SK-N-SH (cell line): ENCODE measurements at regions not wholly inside any gene's neighbourhood (a gene's known extent, or its start where the extent isn't known, plus 50 kb on each side); places are given as distances from the start of the nearest gene placed in this dataset.

ENCODE experiments used
- CTCF ChIA-PET: fragments of 300-600, 350-600 bp; formaldehyde crosslinking; extraction: SDS; loops from one replicate; lab custom pipeline; 2021; lab: Yijun Ruan, JAX
- POLR2A ChIA-PET: fragments of 350-600 bp; sonication (Branson Sonifier 250); formaldehyde crosslinking; extraction: SDS; loops from one replicate; lab custom pipeline; 2020; ENCODE audit warnings: antibody characterized with exemption, inconsistent platforms; lab: Yijun Ruan, JAX
- DNase-seq: peaks from one replicate; pipeline ENCODE4 v3.0.0; 2012
- H2AFZ ChIP-seq: fragments of 200-600 bp; sonication (generic); 2 replicates; pipeline ENCODE4 v1.8.1; 2016; ENCODE audit warnings: antibody characterized with exemption, mild to moderate bottlenecking, low read depth
- H3F3A ChIP-seq: fragments of 200-600 bp; sonication (generic); replicated peaks from 2 replicates; pipeline ENCODE3; 2016; ENCODE audit warnings: antibody characterized with exemption, mild to moderate bottlenecking; ENCODE audit not compliant: insufficient read depth
- H3K27ac ChIP-seq, 2 experiments: fragments of 200-500 bp in 1 of 2; fragments of 200-600 bp in 1 of 2; sonication (Bioruptor generic) in 1 of 2; sonication (generic), shearing (Covaris generic) in 1 of 2; 2 replicates each; pipeline versions ENCODE4 v1.5.1 to v1.6.1; 2014 to 2016; ENCODE audit warnings: low read depth in 2 of 2, inconsistent platforms in 1 of 2, low read length in 1 of 2, mild to moderate bottlenecking in 1 of 2, mixed read lengths in 1 of 2
- H3K27me3 ChIP-seq: fragments of 200-600 bp; sonication (generic), shearing (Covaris generic); 2 replicates; pipeline ENCODE4 v1.6.1; 2016; ENCODE audit warnings: mixed run types; ENCODE audit not compliant: insufficient read depth
- H3K36me3 ChIP-seq, 2 experiments: fragments of 200-500 bp in 1 of 2; fragments of 200-600 bp in 1 of 2; sonication (Bioruptor generic) in 1 of 2; sonication (generic) in 1 of 2; replicated peaks in 1 of 2; 2 replicates each; pipeline versions ENCODE3 to v1.5.1; 2014 to 2016; ENCODE audit warnings: low read length in 1 of 2, mild to moderate bottlenecking in 1 of 2; ENCODE audit not compliant: insufficient read depth in 2 of 2, control insufficient read depth in 1 of 2
- H3K4me1 ChIP-seq, 2 experiments: fragments of 200-500 bp in 1 of 2; fragments of 200-600 bp in 1 of 2; sonication (Bioruptor generic) in 1 of 2; sonication (generic), shearing (Covaris generic) in 1 of 2; 2 replicates each; pipeline versions ENCODE4 v1.5.1 to v1.6.1; 2014 to 2016; ENCODE audit warnings: low read depth in 1 of 2, low read length in 1 of 2, mixed run types in 1 of 2; ENCODE audit not compliant: insufficient read depth in 2 of 2, control insufficient read depth in 1 of 2
- H3K4me2 ChIP-seq: fragments of 200-600 bp; sonication (generic), shearing (Covaris generic); 2 replicates; pipeline ENCODE4 v1.6.1; 2017; ENCODE audit warnings: mixed run types
- H3K4me3 ChIP-seq, 2 experiments: fragments of 200-500 bp in 1 of 2; fragments of 200-600 bp in 1 of 2; sonication (Bioruptor generic) in 1 of 2; sonication (generic), shearing (Covaris generic) in 1 of 2; 2 replicates each; pipeline versions ENCODE4 v1.5.1 to v1.8.1; 2014 to 2016; ENCODE audit warnings: low read depth in 2 of 2, inconsistent platforms in 1 of 2, low read length in 1 of 2, mild to moderate bottlenecking in 1 of 2, mixed read lengths in 1 of 2, moderate library complexity in 1 of 2
- H3K79me2 ChIP-seq: fragments of 200-600 bp; sonication (generic); 2 replicates; pipeline ENCODE4 v1.8.1; 2017; ENCODE audit warnings: mild to moderate bottlenecking; ENCODE audit not compliant: insufficient read depth
- H3K9ac ChIP-seq: fragments of 200-600 bp; sonication (generic); 2 replicates; pipeline ENCODE4 v1.6.1; 2017; ENCODE audit warnings: mixed run types
- H3K9me2 ChIP-seq: fragments of 200-600 bp; sonication (generic); 2 replicates; pipeline ENCODE4 v1.6.1; 2017; ENCODE audit warnings: mixed run types
- H3K9me3 ChIP-seq: fragments of 200-600 bp; sonication (generic); 2 replicates; pipeline ENCODE4 v1.6.1; 2017; ENCODE audit warnings: mixed run types, mild to moderate bottlenecking, moderate library complexity
- H4K20me1 ChIP-seq: fragments of 200-600 bp; sonication (generic); 2 replicates; pipeline ENCODE4 v1.6.1; 2017; ENCODE audit warnings: mild to moderate bottlenecking, mixed run types; ENCODE audit not compliant: insufficient read depth
- ELF1 ChIP-seq: IDR thresholded peaks from 2 replicates; pipeline ENCODE4 v1.4.0; 2012
- FOXJ3 ChIP-seq: sonication (generic); formaldehyde crosslinking; IDR thresholded peaks from 2 replicates; pipeline ENCODE4 v1.5.1; 2020; ENCODE audit warnings: mild to moderate bottlenecking, missing genetic modification reagents
- FOXM1 ChIP-seq: IDR thresholded peaks from 2 replicates; pipeline ENCODE4 v1.4.0; 2012; ENCODE audit warnings: low read depth, mild to moderate bottlenecking
- GABPA ChIP-seq: IDR thresholded peaks from 2 replicates; pipeline ENCODE4 v1.4.0; 2012; ENCODE audit warnings: low read depth, mild to moderate bottlenecking
- MXI1 ChIP-seq: IDR thresholded peaks from 2 replicates; pipeline ENCODE4 v1.6.1; 2012; ENCODE audit warnings: mild to moderate bottlenecking, low read depth, low read length, improper control_type of control experiment
- NFIC ChIP-seq: IDR thresholded peaks from 2 replicates; pipeline ENCODE4 v1.4.0; 2012; ENCODE audit warnings: borderline replicate concordance
- POLR2AphosphoS5 ChIP-seq: IDR thresholded peaks from 2 replicates; pipeline ENCODE4 v1.6.1; 2012; ENCODE audit warnings: low read depth, low read length
- RCOR1 ChIP-seq: fragments of 150-350 bp; IDR thresholded peaks from 2 replicates; pipeline ENCODE4 v1.6.1; 2017; ENCODE audit warnings: antibody characterized with exemption, low read length
- RFX5 ChIP-seq: IDR thresholded peaks from 2 replicates; pipeline ENCODE4 v1.6.1; 2012; ENCODE audit warnings: mild to moderate bottlenecking, improper control_type of control experiment, low read length
- RXRA ChIP-seq: IDR thresholded peaks from 2 replicates; pipeline ENCODE4 v1.4.0; 2012; ENCODE audit warnings: low read depth, mild to moderate bottlenecking, borderline replicate concordance
- SIN3A ChIP-seq: IDR thresholded peaks from 2 replicates; pipeline ENCODE4 v1.6.1; 2012; ENCODE audit warnings: low read depth, mild to moderate bottlenecking, low read length, moderate library complexity, borderline replicate concordance
- SMC3 ChIP-seq: IDR thresholded peaks from 2 replicates; pipeline ENCODE4 v1.6.1; 2012; ENCODE audit warnings: low read depth, low read length, improper control_type of control experiment
- TAF1 ChIP-seq: IDR thresholded peaks from 2 replicates; pipeline ENCODE4 v1.6.1; 2012; ENCODE audit warnings: low read depth, mild to moderate bottlenecking, low read length, moderate library complexity, borderline replicate concordance
- TCF12 ChIP-seq: IDR thresholded peaks from 2 replicates; pipeline ENCODE4 v1.4.0; 2012
- TEAD4 ChIP-seq: IDR thresholded peaks from 2 replicates; pipeline ENCODE4 v1.4.0; 2012; ENCODE audit warnings: mild to moderate bottlenecking, borderline replicate concordance; ENCODE audit not compliant: insufficient read depth
- YY1 ChIP-seq: IDR thresholded peaks from 2 replicates; pipeline ENCODE4 v1.4.0; 2012; ENCODE audit warnings: low read depth, mild to moderate bottlenecking
- WGBS: methylation state at CpG from one replicate; pipeline ENCODE4 v1.1.6; 2017; ENCODE audit warnings: low lambda C conversion rate; 5-methylcytosine and 5-hydroxymethylcytosine counted together
- TF ChIP-seq, protein P1 (sequence below): IDR thresholded peaks from 2 replicates; pipeline ENCODE4; 2012
- TF ChIP-seq, protein P2 (sequence below): fragments of 150-350 bp; IDR thresholded peaks from 2 replicates; pipeline ENCODE4 v1.6.1; 2017; ENCODE audit warnings: antibody characterized with exemption, low read length, low read depth, borderline replicate concordance
- TF ChIP-seq, protein P3 (sequence below): IDR thresholded peaks from 2 replicates; pipeline ENCODE4 v1.4.0; 2012; ENCODE audit warnings: low read depth
- TF ChIP-seq, protein P4 (sequence below): fragments of 200-600 bp; sonication (generic); IDR thresholded peaks from 2 replicates; pipeline ENCODE4 v1.6.1; 2017; ENCODE audit warnings: antibody characterized with exemption, mild to moderate bottlenecking, moderate library complexity

DNA sequence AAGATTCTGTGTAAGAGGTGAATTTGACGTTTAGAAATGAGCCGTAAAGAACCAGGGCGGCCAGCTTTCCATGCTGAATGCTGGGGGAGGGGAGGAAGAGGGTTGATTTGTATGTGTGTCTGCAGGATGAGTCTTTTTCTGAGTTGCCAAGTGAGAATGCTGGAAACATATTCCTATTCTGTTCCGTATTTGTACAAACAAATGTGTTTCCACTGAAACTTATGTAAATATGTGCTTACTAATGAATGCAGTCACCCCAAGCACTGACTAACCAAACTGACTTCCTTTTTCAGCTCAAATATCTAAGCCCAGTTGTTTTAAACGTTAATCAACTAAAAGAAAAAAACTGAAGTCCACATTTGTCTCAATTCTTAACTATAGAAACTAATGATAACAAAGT, 74.9 kb upstream of the APCDD1 start (continued):
- TF ChIP-seq, protein P1, sequence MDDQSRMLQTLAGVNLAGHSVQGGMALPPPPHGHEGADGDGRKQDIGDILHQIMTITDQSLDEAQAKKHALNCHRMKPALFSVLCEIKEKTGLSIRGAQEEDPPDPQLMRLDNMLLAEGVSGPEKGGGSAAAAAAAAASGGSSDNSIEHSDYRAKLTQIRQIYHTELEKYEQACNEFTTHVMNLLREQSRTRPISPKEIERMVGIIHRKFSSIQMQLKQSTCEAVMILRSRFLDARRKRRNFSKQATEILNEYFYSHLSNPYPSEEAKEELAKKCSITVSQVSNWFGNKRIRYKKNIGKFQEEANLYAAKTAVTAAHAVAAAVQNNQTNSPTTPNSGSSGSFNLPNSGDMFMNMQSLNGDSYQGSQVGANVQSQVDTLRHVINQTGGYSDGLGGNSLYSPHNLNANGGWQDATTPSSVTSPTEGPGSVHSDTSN: no peak
- no peak for TF ChIP-seq TAF1
- no peak for TF ChIP-seq RFX5

DNA sequence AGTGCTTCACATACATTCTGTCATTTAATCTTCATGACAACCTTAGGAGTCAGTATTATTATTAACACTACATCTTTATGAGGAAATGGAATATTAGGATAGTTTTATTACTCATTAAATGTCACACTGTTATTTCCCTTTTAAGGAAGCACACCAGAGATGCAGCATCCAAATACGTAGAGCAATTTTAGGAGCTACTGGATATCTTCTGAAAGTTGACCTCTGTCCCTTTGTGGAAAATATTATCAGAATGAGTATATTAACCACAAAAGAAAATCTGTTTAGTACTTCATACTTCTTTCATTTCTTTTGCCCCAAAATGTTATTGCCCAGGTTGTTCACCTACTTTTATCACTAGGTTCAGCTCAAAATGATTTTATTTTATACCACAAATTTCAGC, 72.9 kb upstream of the APCDD1 start:
- H3K27me3 ChIP-seq: no peaks in the 10 kb centered on the region; the same call in 1 of the 2 replicates

More for the DNA sequence above, 72.9 kb upstream of the APCDD1 start:
- Histone ChIP-seq H3K4me1 (no peaks in the 10 kb centered on the region), H3F3A (no peaks in the 10 kb centered on the region), H2AFZ (no peak overlapping the region), H3K27ac (no peak overlapping the region), H3K4me3 (no peak overlapping the region), H4K20me1 (no peaks in the 10 kb centered on the region), H3K36me3 (no peaks in the 10 kb centered on the region), H3K9me2 (no peaks in the 10 kb centered on the region), H3K4me2 (no peak overlapping the region), H3K79me2 (no peaks in the 10 kb centered on the region), H3K9ac (no peak overlapping the region), H3K9me3 (no peaks in the 10 kb centered on the region)
- CTCF ChIA-PET: interaction anchor here (1.4 kb wide), 1 partner anchor 10 kb away, joined by 3 read pairs; no protein-coding TSS in a partner anchor
- DNase-seq: no peak
- POLR2A ChIA-PET: no interaction called here
- WGBS: 11% methylated on average over 1 of the region's 1 CpG
- TF ChIP-seq SIN3A: no peak
- no peak for TF ChIP-seq FOXM1
- no peak for TF ChIP-seq RCOR1
- TF ChIP-seq TEAD4: no peak
- TF ChIP-seq, protein P2, sequence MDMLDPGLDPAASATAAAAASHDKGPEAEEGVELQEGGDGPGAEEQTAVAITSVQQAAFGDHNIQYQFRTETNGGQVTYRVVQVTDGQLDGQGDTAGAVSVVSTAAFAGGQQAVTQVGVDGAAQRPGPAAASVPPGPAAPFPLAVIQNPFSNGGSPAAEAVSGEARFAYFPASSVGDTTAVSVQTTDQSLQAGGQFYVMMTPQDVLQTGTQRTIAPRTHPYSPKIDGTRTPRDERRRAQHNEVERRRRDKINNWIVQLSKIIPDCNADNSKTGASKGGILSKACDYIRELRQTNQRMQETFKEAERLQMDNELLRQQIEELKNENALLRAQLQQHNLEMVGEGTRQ: no peak
- no peak for TF ChIP-seq NFIC
- TF ChIP-seq, protein P3, sequence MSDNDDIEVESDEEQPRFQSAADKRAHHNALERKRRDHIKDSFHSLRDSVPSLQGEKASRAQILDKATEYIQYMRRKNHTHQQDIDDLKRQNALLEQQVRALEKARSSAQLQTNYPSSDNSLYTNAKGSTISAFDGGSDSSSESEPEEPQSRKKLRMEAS: no peak
- no peak for TF ChIP-seq GABPA
- no peak for TF ChIP-seq YY1
- TF ChIP-seq FOXJ3 (CRISPR knock-in tag): no peak
- TF ChIP-seq SMC3: no peak
- no peak for TF ChIP-seq POLR2AphosphoS5
- no peak for TF ChIP-seq TCF12
- no peak for TF ChIP-seq RFX5
- TF ChIP-seq, protein P4, sequence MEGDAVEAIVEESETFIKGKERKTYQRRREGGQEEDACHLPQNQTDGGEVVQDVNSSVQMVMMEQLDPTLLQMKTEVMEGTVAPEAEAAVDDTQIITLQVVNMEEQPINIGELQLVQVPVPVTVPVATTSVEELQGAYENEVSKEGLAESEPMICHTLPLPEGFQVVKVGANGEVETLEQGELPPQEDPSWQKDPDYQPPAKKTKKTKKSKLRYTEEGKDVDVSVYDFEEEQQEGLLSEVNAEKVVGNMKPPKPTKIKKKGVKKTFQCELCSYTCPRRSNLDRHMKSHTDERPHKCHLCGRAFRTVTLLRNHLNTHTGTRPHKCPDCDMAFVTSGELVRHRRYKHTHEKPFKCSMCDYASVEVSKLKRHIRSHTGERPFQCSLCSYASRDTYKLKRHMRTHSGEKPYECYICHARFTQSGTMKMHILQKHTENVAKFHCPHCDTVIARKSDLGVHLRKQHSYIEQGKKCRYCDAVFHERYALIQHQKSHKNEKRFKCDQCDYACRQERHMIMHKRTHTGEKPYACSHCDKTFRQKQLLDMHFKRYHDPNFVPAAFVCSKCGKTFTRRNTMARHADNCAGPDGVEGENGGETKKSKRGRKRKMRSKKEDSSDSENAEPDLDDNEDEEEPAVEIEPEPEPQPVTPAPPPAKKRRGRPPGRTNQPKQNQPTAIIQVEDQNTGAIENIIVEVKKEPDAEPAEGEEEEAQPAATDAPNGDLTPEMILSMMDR: no peak
- TF ChIP-seq ELF1: no peak
- TF ChIP-seq RXRA: no peak
- no peak for TF ChIP-seq MXI1
